ENCODE measurements at regions not wholly inside any gene's neighbourhood (a gene's known extent, or its start where the extent isn't known, plus 50 kb on each side); places are given as distances from the start of the nearest gene placed in this dataset.

- 70 to 76% methylated on average over 5 of the region's 5 CpGs for WGBS, 2 donors
These were observed 56.7 kb upstream of the MAGI1 start for GRCh38 chr3:66095295-66096001.

GRCh38 chr3:66093981-66094380 is 55.3 kb upstream of the MAGI1 start:
- TF ChIP-seq CTCF (IDR thresholded peaks at IDR 0.05): no peak
- DNase-seq (ENCODE audit: low spot score in 2 of 2): no peak
- intact Hi-C loops (cut with DNase I; ENCODE audit: low total_unique reads): no loop called here
- no peak overlapping the region for H3K4me3 ChIP-seq (ENCODE audit: low read depth, poor library complexity, severe bottlenecking)
- WGBS, 2 donors: 81 to 88% methylated on average over 4 of the region's 4 CpGs

More at GRCh38 chr3:66095295-66096001, 56.7 kb upstream of the MAGI1 start:
- TF ChIP-seq POLR2A (IDR thresholded peaks at IDR 0.05) (no peak), CTCF (IDR thresholded peaks at IDR 0.05) (no peak)
- intact Hi-C loops (cut with DNase I; ENCODE audit: low total_unique reads): no loop called here
- no peak overlapping the region for H3K4me3 ChIP-seq (ENCODE audit: low read depth, poor library complexity, severe bottlenecking)
- no peak for DNase-seq (ENCODE audit: low spot score in 2 of 2)

GRCh38 chr3:66092175-66092995 is 53.7 kb upstream of the MAGI1 start:
- H3K4me3 ChIP-seq (ENCODE audit: low read depth, poor library complexity, severe bottlenecking): no peak overlapping the region
- no peak for DNase-seq (ENCODE audit: low spot score in 2 of 2)
- no peak for TF ChIP-seq CTCF (IDR thresholded peaks at IDR 0.05)
- no peak for TF ChIP-seq POLR2A (IDR thresholded peaks at IDR 0.05)
- 59 to 62% methylated on average over 10 of the region's 10 CpGs for WGBS, 2 donors
- intact Hi-C loops (cut with DNase I; ENCODE audit: low total_unique reads): no loop called here
